K562 (cell line): ENCODE measurements at regions not wholly inside any gene's neighbourhood (a gene's known extent, or its start where the extent isn't known, plus 50 kb on each side); places are given as distances from the start of the nearest gene placed in this dataset.

ENCODE experiments used
- MECOM ChIP-seq: fragments of 250-450 bp; sonication (Bioruptor Pico); IDR thresholded peaks from 2 replicates; pipeline ENCODE4 v1.8.0; 2022; ENCODE audit warnings: inconsistent platforms
- SIN3B ChIP-seq: fragments of 450-650 bp; IDR thresholded peaks from 2 replicates; pipeline ENCODE4 v1.6.1; 2017; ENCODE audit warnings: low read depth, mild to moderate bottlenecking, moderate library complexity
- TF ChIP-seq, protein P1 (sequence below), 2 experiments: fragments of 450-650 bp in 1 of 2; sonication (generic) in 1 of 2; formaldehyde crosslinking in 1 of 2; IDR thresholded peaks; 2 replicates each; pipeline versions ENCODE4 v1.7.1 to v1.9.0; 2016 to 2022; ENCODE audit warnings: inconsistent platforms in 1 of 2, mild to moderate bottlenecking in 1 of 2, missing genetic modification reagents in 1 of 2
- TF ChIP-seq, protein P2 (sequence below): sonication (generic); formaldehyde crosslinking; IDR thresholded peaks from 2 replicates; pipeline ENCODE4 v1.8.0; 2022; ENCODE audit warnings: missing genetic modification reagents, mild to moderate bottlenecking, borderline replicate concordance

DNA sequence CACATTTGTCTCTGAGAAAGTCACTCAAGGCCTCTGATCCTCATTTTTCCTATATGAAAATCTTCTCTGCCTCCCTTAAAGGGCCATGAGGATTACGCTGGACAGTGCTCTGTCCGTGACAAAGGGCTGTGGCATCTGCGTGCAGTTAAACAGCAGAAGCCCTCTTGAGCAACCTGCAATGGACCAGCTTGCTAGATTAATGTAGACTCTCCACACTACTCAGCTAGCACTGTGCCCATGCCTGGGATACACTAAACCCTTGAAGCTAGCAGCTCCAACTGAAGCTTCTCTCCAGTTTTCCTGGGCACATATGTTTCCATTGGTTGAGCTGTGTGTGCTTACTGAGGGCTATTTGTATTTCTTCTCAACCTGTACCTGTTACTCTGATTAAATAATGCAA is 303.8 kb downstream of the RPLP1 start (continued):
- TF ChIP-seq, protein P1, sequence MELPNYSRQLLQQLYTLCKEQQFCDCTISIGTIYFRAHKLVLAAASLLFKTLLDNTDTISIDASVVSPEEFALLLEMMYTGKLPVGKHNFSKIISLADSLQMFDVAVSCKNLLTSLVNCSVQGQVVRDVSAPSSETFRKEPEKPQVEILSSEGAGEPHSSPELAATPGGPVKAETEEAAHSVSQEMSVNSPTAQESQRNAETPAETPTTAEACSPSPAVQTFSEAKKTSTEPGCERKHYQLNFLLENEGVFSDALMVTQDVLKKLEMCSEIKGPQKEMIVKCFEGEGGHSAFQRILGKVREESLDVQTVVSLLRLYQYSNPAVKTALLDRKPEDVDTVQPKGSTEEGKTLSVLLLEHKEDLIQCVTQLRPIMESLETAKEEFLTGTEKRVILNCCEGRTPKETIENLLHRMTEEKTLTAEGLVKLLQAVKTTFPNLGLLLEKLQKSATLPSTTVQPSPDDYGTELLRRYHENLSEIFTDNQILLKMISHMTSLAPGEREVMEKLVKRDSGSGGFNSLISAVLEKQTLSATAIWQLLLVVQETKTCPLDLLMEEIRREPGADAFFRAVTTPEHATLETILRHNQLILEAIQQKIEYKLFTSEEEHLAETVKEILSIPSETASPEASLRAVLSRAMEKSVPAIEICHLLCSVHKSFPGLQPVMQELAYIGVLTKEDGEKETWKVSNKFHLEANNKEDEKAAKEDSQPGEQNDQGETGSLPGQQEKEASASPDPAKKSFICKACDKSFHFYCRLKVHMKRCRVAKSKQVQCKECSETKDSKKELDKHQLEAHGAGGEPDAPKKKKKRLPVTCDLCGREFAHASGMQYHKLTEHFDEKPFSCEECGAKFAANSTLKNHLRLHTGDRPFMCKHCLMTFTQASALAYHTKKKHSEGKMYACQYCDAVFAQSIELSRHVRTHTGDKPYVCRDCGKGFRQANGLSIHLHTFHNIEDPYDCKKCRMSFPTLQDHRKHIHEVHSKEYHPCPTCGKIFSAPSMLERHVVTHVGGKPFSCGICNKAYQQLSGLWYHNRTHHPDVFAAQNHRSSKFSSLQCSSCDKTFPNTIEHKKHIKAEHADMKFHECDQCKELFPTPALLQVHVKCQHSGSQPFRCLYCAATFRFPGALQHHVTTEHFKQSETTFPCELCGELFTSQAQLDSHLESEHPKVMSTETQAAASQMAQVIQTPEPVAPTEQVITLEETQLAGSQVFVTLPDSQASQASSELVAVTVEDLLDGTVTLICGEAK (IDR thresholded peaks at IDR 0.05): no peak
- TF ChIP-seq, protein P1 (CRISPR knock-in tag; IDR thresholded peaks at IDR 0.05): no peak
- TF ChIP-seq, protein P2, sequence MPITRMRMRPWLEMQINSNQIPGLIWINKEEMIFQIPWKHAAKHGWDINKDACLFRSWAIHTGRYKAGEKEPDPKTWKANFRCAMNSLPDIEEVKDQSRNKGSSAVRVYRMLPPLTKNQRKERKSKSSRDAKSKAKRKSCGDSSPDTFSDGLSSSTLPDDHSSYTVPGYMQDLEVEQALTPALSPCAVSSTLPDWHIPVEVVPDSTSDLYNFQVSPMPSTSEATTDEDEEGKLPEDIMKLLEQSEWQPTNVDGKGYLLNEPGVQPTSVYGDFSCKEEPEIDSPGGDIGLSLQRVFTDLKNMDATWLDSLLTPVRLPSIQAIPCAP: no peak
- no peak for TF ChIP-seq SIN3B
- TF ChIP-seq MECOM: no peak
